ENCODE measurements at regions not wholly inside any gene's neighbourhood (a gene's known extent, or its start where the extent isn't known, plus 50 kb on each side); places are given as distances from the start of the nearest gene placed in this dataset.

DNA sequence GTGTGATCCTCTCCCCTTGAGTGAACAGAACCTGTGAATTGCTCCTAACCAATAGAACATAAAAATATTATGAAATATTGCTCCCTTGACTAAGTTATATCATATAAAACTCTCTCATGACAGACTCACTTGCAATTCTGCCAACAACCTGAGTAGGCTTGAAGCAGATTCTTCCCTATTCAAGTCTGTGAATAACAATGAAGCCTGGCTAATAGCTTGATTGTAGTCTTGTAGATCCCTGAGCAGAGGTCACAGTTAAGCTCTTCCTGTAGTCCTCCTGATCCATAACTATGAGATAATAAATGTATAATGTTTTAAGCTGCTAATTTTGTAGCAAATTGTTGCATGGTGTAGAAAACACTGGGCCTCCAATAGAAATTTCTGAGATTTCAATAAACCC, 540.1 kb upstream of the TENM4 start:
- H3K9me3 ChIP-seq: no peaks in the 10 kb centered on the region
- TF ChIP-seq, protein P1, sequence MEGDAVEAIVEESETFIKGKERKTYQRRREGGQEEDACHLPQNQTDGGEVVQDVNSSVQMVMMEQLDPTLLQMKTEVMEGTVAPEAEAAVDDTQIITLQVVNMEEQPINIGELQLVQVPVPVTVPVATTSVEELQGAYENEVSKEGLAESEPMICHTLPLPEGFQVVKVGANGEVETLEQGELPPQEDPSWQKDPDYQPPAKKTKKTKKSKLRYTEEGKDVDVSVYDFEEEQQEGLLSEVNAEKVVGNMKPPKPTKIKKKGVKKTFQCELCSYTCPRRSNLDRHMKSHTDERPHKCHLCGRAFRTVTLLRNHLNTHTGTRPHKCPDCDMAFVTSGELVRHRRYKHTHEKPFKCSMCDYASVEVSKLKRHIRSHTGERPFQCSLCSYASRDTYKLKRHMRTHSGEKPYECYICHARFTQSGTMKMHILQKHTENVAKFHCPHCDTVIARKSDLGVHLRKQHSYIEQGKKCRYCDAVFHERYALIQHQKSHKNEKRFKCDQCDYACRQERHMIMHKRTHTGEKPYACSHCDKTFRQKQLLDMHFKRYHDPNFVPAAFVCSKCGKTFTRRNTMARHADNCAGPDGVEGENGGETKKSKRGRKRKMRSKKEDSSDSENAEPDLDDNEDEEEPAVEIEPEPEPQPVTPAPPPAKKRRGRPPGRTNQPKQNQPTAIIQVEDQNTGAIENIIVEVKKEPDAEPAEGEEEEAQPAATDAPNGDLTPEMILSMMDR (IDR thresholded peaks at IDR 0.05): no peak
- TF ChIP-seq POLR2A (IDR thresholded peaks at IDR 0.05): no peak
- no peak overlapping the region for H3K27ac ChIP-seq
- H3K36me3 ChIP-seq: no peaks in the 10 kb centered on the region
- intact Hi-C loops (cut with DNase I): no loop called here
- DNase-seq: no peak
- H3K4me3 ChIP-seq: no peak overlapping the region
- no peaks in the 10 kb centered on the region for H3K4me1 ChIP-seq
- no peaks in the 10 kb centered on the region for H3K27me3 ChIP-seq
- no peak for ATAC-seq

DNA sequence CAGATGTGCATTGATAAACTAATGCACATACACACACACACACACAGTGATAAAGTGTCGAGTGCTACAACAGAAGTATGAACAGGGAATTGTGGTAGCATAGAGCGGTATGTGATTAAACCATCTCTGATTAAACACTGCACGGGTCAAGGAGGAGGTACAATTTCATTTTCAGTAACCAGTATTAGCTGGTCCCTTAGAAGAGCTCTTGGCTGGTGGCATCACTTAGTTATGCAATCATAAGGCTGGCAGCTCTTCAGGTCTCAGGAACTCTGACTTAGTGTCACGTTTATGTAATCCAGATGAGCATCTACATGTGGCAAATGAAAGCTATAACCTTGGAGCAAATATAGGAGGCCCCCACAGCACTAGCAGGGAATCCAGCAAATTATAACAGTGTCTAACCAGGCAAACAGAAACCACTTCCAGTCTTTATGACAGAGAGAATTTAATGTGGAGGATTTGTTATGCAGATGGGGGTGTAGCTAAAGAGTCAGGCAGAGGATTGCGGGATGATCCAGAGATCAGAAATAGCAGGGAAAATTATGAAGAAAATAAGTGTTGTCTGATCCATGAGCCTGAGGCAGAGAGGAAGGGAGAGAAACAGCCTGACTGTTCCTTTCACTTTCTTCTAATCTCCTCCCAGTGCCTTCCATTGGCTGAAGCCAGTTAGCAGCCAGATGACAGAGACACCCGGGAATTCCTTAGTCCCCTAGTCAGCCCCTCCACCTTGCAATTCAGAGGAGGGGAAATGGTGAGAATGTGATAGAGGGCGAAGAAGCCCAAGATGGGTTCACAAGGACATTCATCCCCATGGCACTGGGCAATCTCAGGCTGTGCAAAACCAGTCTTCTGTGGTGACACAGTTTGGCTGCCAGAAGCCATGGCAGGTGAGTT, 533.1 kb upstream of the TENM4 start:
- intact Hi-C loops (cut with DNase I): loop anchor here in 1 of 10 donors (5.0 kb wide), 1 partner anchor 148 kb away; no protein-coding TSS in a partner anchor
- no peak overlapping the region for H3K27ac ChIP-seq
- DNase-seq (no peak), ATAC-seq (peak in 3 of 4 donors; percentile 57 to 71 (median 64))
- TF ChIP-seq, protein P1 (IDR thresholded peaks at IDR 0.05): no peak
- TF ChIP-seq POLR2A (IDR thresholded peaks at IDR 0.05): no peak
- no peaks in the 10 kb centered on the region for H3K27me3 ChIP-seq
- 38 to 46% (median 41%) methylated on average over 7 of the region's 7 CpGs for WGBS, 4 donors
- H3K4me3 ChIP-seq: peak overlapping the region in 6 of 12 donors; percentile 2 to 26 (median 15)
- H3K4me1 ChIP-seq: no peaks in the 10 kb centered on the region
- no peaks in the 10 kb centered on the region for H3K9me3 ChIP-seq
- H3K36me3 ChIP-seq: no peaks in the 10 kb centered on the region

DNA sequence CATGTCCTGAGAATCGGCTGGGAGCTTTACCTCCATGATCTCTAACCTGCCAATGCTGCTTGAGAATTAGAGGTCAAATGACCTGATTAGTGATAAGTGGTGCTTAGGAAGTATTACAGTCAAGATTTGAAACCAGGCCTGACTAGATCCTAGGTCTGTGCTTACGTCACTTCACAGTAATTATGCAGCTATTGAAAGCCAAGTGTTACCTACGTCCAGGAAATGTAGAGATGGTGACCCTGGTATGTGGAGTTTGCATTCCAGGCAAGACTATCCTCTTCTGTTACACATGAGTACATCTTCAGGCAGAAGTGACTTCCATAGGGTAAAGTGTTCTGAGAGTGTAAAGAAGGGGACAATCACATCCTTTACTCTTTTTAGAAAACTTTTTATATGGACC, 530.4 kb upstream of the TENM4 start:
- ATAC-seq (no peak), DNase-seq (no peak)
- no peak overlapping the region for H3K4me3 ChIP-seq
- intact Hi-C loops (cut with DNase I): loop anchor here in 1 of 10 donors (5.0 kb wide), 1 partner anchor 151 kb away; no protein-coding TSS in a partner anchor
- no peaks in the 10 kb centered on the region for H3K9me3 ChIP-seq
- 39 to 61% (median 54%) methylated on average over 3 of the region's 3 CpGs for WGBS, 4 donors
- H3K27ac ChIP-seq: no peak overlapping the region
- H3K27me3 ChIP-seq: no peaks in the 10 kb centered on the region
- TF ChIP-seq, protein P1 (IDR thresholded peaks at IDR 0.05): no peak
- TF ChIP-seq POLR2A (IDR thresholded peaks at IDR 0.05): no peak
- H3K36me3 ChIP-seq: no peaks in the 10 kb centered on the region
- H3K4me1 ChIP-seq: no peaks in the 10 kb centered on the region

DNA sequence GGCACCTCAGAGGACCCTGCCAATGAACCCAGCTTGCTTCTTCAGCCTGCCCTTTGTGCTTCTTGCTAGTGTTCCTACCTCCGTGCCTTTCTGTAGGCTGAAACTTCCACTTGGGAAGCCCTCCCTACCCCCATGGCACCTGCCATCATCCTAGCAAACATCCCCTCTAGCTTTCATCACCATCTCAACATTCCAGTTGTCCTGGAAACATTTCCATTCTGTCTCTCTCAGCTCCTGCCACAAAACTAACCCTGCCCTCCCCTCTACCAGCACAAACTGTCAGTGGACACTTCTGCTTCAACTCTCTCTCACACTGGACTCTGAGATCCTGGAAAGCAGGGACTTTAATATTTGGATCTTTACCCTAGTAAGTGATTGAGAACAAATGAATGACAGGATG, 525.8 kb upstream of the TENM4 start:
- H3K36me3 ChIP-seq: no peaks in the 10 kb centered on the region
- WGBS, 4 donors: 22 to 44% (median 33%) methylated on average over 1 of the region's 1 CpG
- H3K27me3 ChIP-seq: no peaks in the 10 kb centered on the region
- H3K27ac ChIP-seq: no peak overlapping the region
- intact Hi-C loops (cut with DNase I): no loop called here
- peaks cover 0 to 2% (median 0%) of the 10 kb centered on the region in 12 donors for H3K4me1 ChIP-seq
- no peak for DNase-seq
- H3K4me3 ChIP-seq: no peak overlapping the region
- no peaks in the 10 kb centered on the region for H3K9me3 ChIP-seq
- no peak for TF ChIP-seq POLR2A (IDR thresholded peaks at IDR 0.05)
- ATAC-seq: no peak

Data from heart left ventricle (tissue), 16 donors.